GM12878 (cell line): ENCODE measurements at regions not wholly inside any gene's neighbourhood (a gene's known extent, or its start where the extent isn't known, plus 50 kb on each side); places are given as distances from the start of the nearest gene placed in this dataset.

Experiments
- CBFB ChIP-seq: IDR thresholded peaks from 2 replicates; pipeline ENCODE4 v1.6.1; 2016; ENCODE audit warnings: antibody characterized with exemption, low read depth
- TF ChIP-seq, protein P1 (sequence below), 3 experiments: IDR thresholded peaks in 2 of 3; conservative IDR thresholded peaks in 1 of 3; 2 replicates each; pipeline ENCODE4 v1.5.1; 2011; ENCODE audit warnings: low read depth in 3 of 3, low read length in 3 of 3, mild to moderate bottlenecking in 3 of 3, control low read depth in 2 of 3, moderate library complexity in 2 of 3, inconsistent platforms in 1 of 3, mixed read lengths in 1 of 3; ENCODE audit not compliant: control insufficient read depth in 2 of 3, insufficient read depth in 1 of 3; ENCODE audit errors: extremely low read depth in 1 of 3

DNA sequence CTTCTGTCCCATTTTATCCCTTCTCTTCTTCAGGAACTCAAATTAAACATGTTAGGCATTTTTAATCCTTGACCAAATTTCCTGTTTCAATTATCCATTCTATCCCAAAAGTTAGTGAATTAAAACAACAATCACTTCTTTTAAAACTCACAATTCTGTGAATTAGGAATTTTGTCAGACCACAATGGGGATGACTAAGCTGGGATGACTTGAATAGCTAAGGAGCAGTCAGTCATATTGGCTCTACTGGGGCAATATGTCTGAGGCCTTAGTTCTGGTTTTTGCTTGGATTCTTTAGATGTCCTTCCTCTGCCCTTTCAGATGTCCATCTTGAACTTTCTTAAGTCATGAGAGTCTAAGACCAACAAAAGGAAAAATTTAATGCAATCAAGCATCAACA lies 178.2 kb upstream of the TGFBR2 start:
- TF ChIP-seq CBFB = no peak
- TF ChIP-seq, protein P1, sequence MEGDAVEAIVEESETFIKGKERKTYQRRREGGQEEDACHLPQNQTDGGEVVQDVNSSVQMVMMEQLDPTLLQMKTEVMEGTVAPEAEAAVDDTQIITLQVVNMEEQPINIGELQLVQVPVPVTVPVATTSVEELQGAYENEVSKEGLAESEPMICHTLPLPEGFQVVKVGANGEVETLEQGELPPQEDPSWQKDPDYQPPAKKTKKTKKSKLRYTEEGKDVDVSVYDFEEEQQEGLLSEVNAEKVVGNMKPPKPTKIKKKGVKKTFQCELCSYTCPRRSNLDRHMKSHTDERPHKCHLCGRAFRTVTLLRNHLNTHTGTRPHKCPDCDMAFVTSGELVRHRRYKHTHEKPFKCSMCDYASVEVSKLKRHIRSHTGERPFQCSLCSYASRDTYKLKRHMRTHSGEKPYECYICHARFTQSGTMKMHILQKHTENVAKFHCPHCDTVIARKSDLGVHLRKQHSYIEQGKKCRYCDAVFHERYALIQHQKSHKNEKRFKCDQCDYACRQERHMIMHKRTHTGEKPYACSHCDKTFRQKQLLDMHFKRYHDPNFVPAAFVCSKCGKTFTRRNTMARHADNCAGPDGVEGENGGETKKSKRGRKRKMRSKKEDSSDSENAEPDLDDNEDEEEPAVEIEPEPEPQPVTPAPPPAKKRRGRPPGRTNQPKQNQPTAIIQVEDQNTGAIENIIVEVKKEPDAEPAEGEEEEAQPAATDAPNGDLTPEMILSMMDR (IDR thresholded peaks at IDR 0.05 in 2 of 3, conservative IDR thresholded peaks at IDR 0.05 in 1 of 3; ENCODE audit: control insufficient read depth in 2 of 3, extremely low read depth in 1 of 3, insufficient read depth in 1 of 3, low read depth in 3 of 3, low read length in 3 of 3) = no peak
